ENCODE measurements at regions not wholly inside any gene's neighbourhood (a gene's known extent, or its start where the extent isn't known, plus 50 kb on each side); places are given as distances from the start of the nearest gene placed in this dataset.
A peak's percentile ranks its signal among the peaks of the same experiment; 100 is the strongest.

DNA sequence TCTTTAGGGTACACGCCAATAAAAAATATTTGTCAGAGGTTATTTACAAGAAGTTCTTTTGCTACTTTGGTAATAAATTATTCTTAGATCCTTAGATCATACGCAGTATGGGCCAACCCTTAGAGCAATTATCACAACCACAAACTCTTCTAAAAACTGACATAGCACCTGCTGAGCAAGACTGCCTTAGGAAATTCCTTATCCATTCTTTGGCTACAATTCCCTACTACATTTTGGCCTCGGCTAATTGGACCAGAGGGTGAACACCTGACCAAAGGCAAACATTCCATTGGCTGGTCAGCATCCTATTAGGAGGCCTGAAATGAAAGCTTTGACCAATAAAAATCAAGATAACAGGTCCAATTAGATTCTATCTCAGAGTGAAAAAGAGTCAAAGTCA is 147.6 kb upstream of the CCDC68 start:
- H3K9me3 ChIP-seq (ENCODE audit: control insufficient read depth, low read length): no peaks in the 10 kb centered on the region
- peaks cover 12% of the 10 kb centered on the region for H3K4me1 ChIP-seq
- H3K4me2 ChIP-seq (ENCODE audit: low read length): no peak overlapping the region
- TF ChIP-seq, protein P1, sequence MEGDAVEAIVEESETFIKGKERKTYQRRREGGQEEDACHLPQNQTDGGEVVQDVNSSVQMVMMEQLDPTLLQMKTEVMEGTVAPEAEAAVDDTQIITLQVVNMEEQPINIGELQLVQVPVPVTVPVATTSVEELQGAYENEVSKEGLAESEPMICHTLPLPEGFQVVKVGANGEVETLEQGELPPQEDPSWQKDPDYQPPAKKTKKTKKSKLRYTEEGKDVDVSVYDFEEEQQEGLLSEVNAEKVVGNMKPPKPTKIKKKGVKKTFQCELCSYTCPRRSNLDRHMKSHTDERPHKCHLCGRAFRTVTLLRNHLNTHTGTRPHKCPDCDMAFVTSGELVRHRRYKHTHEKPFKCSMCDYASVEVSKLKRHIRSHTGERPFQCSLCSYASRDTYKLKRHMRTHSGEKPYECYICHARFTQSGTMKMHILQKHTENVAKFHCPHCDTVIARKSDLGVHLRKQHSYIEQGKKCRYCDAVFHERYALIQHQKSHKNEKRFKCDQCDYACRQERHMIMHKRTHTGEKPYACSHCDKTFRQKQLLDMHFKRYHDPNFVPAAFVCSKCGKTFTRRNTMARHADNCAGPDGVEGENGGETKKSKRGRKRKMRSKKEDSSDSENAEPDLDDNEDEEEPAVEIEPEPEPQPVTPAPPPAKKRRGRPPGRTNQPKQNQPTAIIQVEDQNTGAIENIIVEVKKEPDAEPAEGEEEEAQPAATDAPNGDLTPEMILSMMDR (IDR thresholded peaks at IDR 0.05): no peak
- no peaks in the 10 kb centered on the region for H3K36me3 ChIP-seq (ENCODE audit: control insufficient read depth, insufficient read depth, low read length)
- no peak overlapping the region for H3K27ac ChIP-seq
- H3K79me2 ChIP-seq: no peaks in the 10 kb centered on the region
- H2AFZ ChIP-seq: no peak overlapping the region
- H3K27me3 ChIP-seq (ENCODE audit: control insufficient read depth, insufficient read depth, low read length): no peaks in the 10 kb centered on the region
- H3K9ac ChIP-seq: no peak overlapping the region
- H3K4me3 ChIP-seq (ENCODE audit: low read depth, low read length): no peak overlapping the region

DNA sequence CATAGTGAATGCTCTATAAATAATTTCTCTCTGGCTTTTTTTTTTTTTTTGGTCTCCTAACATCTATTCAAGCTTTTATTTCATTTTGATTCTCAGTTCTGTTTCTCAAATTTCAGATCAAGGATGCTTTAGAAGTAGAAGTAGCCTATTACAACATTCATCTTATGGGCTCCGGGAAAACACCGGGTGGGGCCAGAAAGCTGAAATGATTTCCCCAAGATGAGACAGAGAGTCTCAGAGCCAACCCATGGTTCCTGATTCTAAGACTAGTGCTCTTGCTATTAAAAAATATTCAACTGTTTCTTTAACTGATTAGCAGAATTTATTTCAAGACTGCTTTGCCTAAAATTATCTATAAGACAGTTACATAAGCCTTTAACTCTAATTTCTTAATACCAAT is 147.2 kb upstream of the CCDC68 start:
- H2AFZ ChIP-seq: no peak overlapping the region
- H3K36me3 ChIP-seq (ENCODE audit: control insufficient read depth, insufficient read depth, low read length): no peaks in the 10 kb centered on the region
- H3K27ac ChIP-seq: no peak overlapping the region
- no peak overlapping the region for H3K9ac ChIP-seq
- no peaks in the 10 kb centered on the region for H3K27me3 ChIP-seq (ENCODE audit: control insufficient read depth, insufficient read depth, low read length)
- H3K4me3 ChIP-seq (ENCODE audit: low read depth, low read length): no peak overlapping the region
- H3K9me3 ChIP-seq (ENCODE audit: control insufficient read depth, low read length): no peaks in the 10 kb centered on the region
- TF ChIP-seq, protein P1 (IDR thresholded peaks at IDR 0.05): no peak
- H3K4me2 ChIP-seq (ENCODE audit: low read length): no peak overlapping the region
- H3K4me1 ChIP-seq: peaks cover 16% of the 10 kb centered on the region
- no peaks in the 10 kb centered on the region for H3K79me2 ChIP-seq

DNA sequence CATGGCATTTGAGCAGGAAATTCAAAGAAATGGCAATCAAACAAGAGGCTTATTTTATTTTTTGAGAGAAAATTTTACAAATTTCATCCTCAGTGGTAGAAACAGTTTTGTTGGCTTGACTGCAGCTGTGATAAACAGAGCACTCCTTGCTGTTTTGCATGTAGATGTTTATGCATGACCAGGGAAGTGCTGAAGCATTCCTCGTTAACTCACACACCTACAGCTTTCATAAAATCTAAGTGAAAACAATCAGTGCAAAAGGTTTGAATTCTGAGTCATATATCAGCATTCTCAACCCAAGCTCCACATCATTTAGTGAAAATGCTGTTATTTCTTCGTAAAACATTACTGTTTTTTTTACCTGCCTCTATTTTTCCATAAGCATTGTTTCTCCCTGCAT is 146.6 kb upstream of the CCDC68 start:
- Histone ChIP-seq H3K9ac (no peak overlapping the region), H3K27ac (no peak overlapping the region), H3K4me2 (ENCODE audit: low read length) (no peak overlapping the region), H3K9me3 (ENCODE audit: control insufficient read depth, low read length) (no peaks in the 10 kb centered on the region), H3K27me3 (ENCODE audit: control insufficient read depth, insufficient read depth, low read length) (no peaks in the 10 kb centered on the region), H3K79me2 (no peaks in the 10 kb centered on the region), H2AFZ (no peak overlapping the region), H3K4me3 (ENCODE audit: low read depth, low read length) (no peak overlapping the region), H3K4me1 (peaks cover 20% of the 10 kb centered on the region), H3K36me3 (ENCODE audit: control insufficient read depth, insufficient read depth, low read length) (no peaks in the 10 kb centered on the region)
- TF ChIP-seq, protein P1 (IDR thresholded peaks at IDR 0.05): no peak

DNA sequence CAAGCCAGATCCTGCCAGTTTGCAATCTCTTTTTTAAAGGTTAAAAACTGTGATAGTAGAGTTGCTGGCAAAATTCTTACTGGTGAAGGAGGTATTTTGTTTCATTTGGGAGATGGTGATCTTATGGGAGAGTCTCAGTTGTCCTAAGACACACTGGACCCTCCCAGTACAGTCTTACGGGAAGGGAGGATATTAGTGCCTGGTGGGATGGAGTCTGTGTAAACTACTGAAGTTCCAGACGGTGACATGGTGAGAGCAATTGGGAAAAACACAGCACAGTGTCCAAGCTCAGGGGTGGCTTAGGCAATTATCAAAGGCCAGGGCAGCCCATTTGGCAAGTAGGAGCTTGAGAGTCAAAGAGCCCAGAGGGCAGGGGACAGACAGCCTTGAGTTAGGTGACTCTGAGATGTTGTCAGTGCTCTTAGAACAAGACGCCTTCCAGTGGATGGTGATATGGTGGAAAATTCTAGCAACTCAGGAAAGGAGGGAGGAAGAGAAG is 143.7 kb upstream of the CCDC68 start:
- Histone ChIP-seq H3K79me2 (no peaks in the 10 kb centered on the region), H2AFZ (peak overlapping the region; percentile 43), H3K36me3 (ENCODE audit: control insufficient read depth, insufficient read depth, low read length) (no peaks in the 10 kb centered on the region), H3K4me2 (ENCODE audit: low read length) (no peak overlapping the region), H3K9me3 (ENCODE audit: control insufficient read depth, low read length) (no peaks in the 10 kb centered on the region), H3K9ac (no peak overlapping the region), H3K27ac (no peak overlapping the region), H3K4me1 (peaks cover 26% of the 10 kb centered on the region), H3K27me3 (ENCODE audit: control insufficient read depth, insufficient read depth, low read length) (no peaks in the 10 kb centered on the region), H3K4me3 (ENCODE audit: low read depth, low read length) (no peak overlapping the region)
- TF ChIP-seq, protein P1 (IDR thresholded peaks at IDR 0.05): no peak

DNA sequence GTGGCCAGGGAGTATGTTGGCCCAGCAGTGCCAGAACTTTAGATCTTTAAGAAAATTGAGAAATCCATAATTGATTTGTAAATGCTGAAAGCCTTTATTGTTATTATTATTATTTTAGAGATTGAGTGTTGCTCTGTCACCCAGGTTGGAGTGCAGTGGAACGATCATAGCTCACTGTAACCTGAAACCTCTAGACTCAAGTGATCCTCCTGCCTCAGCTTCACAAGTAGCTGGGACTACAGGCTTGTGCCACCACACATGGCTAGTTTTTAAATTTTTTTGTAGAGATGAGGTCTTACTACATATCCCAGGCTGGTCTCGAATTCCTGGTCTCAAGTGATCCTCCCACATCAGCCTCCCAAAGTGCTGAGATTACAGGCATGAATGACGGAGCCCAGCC is 143.2 kb upstream of the CCDC68 start:
- no peak overlapping the region for H3K4me2 ChIP-seq (ENCODE audit: low read length)

More for the DNA sequence above, 143.2 kb upstream of the CCDC68 start:
- TF ChIP-seq, protein P1 (IDR thresholded peaks at IDR 0.05): no peak
- Histone ChIP-seq H3K9ac (no peak overlapping the region), H3K27me3 (ENCODE audit: control insufficient read depth, insufficient read depth, low read length) (no peaks in the 10 kb centered on the region), H3K9me3 (ENCODE audit: control insufficient read depth, low read length) (no peaks in the 10 kb centered on the region), H3K36me3 (ENCODE audit: control insufficient read depth, insufficient read depth, low read length) (no peaks in the 10 kb centered on the region), H3K27ac (no peak overlapping the region), H2AFZ (peak overlapping the region; percentile 43), H3K4me1 (peaks cover 26% of the 10 kb centered on the region), H3K4me3 (ENCODE audit: low read depth, low read length) (no peak overlapping the region), H3K79me2 (no peaks in the 10 kb centered on the region)
